ENCODE measurements at regions not wholly inside any gene's neighbourhood (a gene's known extent, or its start where the extent isn't known, plus 50 kb on each side); places are given as distances from the start of the nearest gene placed in this dataset.

GRCh38 chr6:67633058-67633457, 1002.0 kb upstream of the ADGRB3 start:
- no peak for DNase-seq

DNA sequence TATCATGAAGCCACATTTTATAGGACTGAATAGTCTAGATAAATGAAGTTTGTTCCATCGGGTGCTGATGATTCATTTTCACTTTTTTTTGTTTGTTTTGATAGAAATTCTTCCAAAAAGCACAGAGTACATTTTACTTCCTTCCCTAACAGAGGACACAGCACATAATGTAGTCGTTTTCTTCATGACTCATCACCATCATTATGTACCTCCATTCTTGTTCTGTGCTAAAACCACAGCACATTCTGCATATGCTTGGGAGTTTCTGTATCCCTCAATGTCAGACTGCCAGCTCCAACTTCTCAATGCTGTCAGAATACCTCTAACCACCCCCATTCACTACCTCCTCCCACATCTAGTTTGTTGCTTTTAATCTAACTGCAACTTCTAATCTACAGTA, 1004.9 kb upstream of the ADGRB3 start:
- DNase-seq, result no peak

GRCh38 chr6:67629258-67629657, 1005.8 kb upstream of the ADGRB3 start:
- no peak for DNase-seq

DNA sequence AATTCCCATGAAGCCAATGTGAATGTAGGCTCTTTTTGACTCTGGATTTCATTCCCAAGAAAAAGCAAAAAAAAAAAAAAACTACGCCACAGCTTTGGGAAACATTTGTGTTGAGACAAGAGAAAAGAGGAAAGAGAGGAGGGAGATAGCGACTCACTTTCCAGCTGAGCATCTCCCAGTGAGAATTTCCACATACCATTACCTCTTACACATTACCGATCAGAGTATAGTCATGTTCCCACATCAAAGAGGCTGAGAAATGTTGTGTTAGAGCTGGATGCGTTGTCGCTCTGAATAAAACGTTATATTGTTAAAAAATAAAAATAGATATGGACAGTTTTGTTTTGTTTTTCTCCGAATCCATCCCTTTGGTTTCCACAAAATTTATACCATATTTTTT, 1019.3 kb upstream of the ADGRB3 start:
- DNase-seq, result no peak

- DNase-seq, result no peak
These were observed 1026.9 kb upstream of the ADGRB3 start for GRCh38 chr6:67608099-67608749.

- DNase-seq, result no peak
These were observed 1027.9 kb upstream of the ADGRB3 start for GRCh38 chr6:67606906-67607828.

DNA sequence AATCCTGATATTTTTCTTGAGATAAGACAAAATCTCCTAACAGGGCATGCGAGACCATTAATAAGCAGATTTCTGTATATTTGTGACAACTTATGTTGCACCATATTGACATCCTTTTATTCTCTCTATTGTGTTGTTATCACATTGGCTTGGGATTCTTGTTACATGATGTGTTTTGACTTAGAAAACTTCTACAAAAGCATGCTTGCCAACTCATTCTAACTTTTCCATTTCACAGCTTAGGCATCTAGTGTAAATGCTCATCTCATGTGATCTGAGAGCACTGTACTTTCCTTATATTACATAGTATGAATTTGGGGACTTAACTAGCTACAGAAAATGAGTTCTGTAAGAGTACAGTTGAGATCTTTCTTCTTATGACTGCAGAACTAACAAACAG, 1040.7 kb upstream of the ADGRB3 start:
- no peak for DNase-seq

- no peak for DNase-seq
These were observed 1041.8 kb upstream of the ADGRB3 start for GRCh38 chr6:67593247-67593646.

DNA sequence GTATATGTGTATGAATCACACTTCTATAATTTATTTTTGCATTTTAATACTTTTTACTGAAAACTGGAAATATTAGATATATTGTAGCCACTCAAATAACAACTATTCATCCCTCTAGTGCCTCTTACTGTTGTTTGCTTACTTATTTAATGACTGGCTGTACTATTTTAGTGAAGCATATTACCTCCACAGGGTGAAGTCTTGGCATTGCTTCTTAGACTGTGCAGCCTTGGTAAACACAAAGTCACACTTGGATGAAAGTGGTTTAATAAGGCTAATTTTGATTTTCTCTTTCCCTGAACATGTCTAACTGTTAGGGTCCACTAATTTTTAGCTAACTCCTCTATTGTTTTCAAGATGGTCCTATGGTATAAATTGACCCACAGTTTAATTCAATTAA, 1043.2 kb upstream of the ADGRB3 start:
- DNase-seq, result no peak

- DNase-seq, result no peak
These were observed 1067.2 kb upstream of the ADGRB3 start for GRCh38 chr6:67567842-67568241.

DNA sequence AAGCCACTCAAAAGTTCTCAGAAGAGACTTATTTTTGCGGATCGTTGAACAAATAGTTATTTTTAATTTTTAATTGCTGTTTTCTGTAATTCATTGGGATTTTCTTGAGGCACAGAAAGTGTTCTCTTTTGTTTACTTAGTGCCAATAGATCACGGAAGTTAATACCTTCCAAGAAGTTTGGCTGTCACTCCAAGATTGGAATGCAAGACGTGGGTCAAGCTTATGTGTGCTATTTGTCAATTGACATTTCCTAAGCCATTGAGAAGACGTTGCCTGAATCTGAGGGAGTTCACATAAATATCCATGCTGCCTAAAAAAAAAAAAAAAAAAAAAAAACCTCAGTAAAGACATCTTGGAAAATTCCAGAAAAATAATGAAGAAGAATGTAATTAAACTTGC, 1071.4 kb upstream of the ADGRB3 start:
- no peak for DNase-seq

- DNase-seq, result no peak
These were observed 1075.0 kb upstream of the ADGRB3 start for GRCh38 chr6:67560068-67560467.

GRCh38 chr6:67558985-67559384, 1076.1 kb upstream of the ADGRB3 start:
- no peak for DNase-seq

DNA sequence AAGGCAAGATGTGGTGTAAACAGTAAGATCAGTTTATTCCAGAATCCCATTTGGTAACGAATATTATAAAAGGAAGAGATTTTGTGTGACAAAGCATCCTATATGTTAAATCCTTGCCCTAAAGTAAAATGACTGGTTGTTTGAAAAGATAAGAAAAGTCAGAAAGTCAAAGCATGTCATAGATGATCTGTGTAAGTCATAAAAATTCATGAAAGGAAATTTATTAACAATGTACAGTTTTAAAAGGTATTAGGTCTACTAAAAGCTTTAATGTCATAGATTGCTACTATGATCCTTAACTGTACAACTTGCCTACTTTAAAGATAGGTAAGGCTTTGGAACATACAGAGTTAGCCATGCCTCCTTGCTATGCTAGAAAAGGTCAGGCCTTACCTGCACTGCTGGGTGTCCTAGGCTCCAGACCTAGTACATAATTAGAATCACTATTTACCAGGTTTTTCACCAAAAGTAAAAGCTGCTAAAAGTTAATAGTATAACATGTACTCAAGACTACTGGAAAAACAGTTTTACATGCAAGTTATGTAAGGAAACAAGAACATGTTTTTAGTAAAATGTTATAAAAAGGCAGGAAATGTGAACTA, 1090.1 kb upstream of the ADGRB3 start:
- no peak for DNase-seq

- no peak for DNase-seq
These were observed 1093.5 kb upstream of the ADGRB3 start for GRCh38 chr6:67541586-67541985.

- DNase-seq, result no peak
These were observed 1097.0 kb upstream of the ADGRB3 start for GRCh38 chr6:67538032-67538431.

GRCh38 chr6:67535946-67536345, 1099.1 kb upstream of the ADGRB3 start:
- DNase-seq, result no peak

- DNase-seq, result no peak
These were observed 1128.7 kb upstream of the ADGRB3 start for GRCh38 chr6:67506352-67506751.

DNA sequence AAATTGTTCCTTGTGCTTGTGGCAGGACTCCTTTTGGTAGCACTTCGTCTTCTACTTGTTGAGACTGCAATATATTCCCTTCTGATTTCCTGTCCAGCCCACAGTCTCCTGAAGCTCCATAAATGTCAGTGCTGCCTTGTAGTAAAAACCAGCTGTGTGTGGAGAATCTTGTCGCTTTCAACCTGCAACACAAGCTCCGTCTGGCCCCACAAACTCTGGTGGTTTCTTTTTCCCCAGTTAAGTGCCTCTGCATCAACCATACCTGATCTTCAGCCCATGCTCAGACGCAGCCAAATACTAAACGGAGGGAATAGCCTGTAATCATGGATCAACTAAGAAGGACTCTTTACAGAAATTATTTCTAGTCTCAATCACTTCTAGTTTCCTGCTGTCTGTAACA, 1133.3 kb upstream of the ADGRB3 start:
- DNase-seq, result no peak

DNA sequence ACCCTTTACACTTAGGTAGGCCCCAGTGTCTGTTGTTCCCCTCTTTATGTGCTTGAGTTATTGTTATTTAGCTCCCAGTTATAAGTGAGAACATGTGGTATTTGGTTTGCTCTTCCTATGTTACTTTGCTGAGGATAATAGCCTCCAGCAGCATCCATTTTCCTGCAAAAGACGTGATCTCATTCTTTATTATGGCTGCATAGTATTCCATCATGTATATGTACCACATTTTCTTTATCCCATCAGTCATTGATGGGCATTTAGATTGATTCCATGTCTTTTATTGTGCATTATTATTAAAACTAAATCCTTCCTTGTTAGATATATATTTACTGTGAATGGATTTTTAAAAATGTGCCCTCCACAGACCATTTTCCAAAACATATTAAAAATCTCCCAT, 1137.3 kb upstream of the ADGRB3 start:
- no peak for DNase-seq

DNA sequence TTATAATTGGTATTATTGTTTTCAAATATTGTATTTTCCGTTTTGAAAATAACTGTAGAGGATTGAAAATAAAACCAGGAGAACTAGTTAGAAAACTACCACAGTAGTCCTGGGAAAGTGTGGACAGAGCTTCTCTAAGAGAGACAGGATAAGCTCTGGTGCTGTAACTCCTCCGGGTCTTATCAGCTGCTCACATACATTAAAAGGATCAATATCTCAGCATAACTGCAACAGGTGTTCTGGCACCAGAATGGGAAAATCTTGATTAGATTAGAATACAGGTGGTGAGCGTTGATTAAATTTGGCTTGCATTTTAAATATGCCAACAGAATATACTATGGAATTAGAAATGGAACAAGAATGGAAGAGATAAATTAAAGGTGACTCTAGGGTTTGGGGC, 1138.9 kb upstream of the ADGRB3 start:
- DNase-seq, result no peak

- DNase-seq, result no peak
These were observed 1141.4 kb upstream of the ADGRB3 start for GRCh38 chr6:67493682-67494081.

GRCh38 chr6:67475700-67476099, 1159.4 kb upstream of the ADGRB3 start:
- DNase-seq, result no peak

GRCh38 chr6:67467341-67467740, 1167.7 kb upstream of the ADGRB3 start:
- no peak for DNase-seq

Measured in right hindlimb (tissue), 1 donor.